ENCODE measurements at regions not wholly inside any gene's neighbourhood (a gene's known extent, or its start where the extent isn't known, plus 50 kb on each side); places are given as distances from the start of the nearest gene placed in this dataset.

DNA sequence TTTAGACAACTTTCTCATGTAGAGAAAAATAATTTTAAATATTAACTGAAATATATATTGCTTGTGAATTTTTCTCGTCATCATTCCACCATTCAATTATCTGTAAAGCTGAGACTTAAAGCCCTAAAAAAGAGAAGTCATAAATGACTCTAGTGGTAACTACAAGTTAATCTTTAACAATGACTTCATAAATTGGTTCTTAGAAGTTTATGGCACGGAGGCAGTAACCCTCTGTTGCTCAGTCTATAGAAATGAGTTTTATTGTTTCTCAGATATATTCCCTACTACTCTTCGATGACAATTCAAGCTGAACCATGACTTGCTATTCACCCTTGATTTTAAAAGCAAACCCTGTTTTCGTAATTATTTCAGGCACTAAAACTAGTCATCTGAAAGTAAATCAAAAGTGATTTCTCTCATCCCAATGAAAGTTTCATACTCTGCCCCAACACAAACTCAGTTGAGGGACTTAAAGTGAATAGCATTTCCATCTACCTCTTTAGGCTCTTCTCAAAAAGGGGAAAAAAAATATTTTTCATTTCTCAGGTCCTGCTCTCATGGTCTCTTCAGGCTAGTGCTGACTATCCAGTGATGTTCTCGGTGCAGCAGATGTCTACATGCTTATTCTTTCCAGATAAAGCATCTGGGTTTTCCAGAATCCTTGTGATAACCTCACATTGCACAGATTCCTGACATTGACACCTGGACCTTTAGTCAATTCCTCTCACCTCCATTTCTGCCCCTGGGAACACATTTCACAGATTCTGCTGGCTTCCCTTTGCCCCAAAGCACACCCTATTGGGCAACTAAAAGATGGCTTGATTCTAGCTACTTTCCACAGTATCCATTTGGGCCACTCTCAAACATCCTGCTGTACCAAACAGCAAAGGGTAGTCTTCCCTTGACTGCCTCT, 207.8 kb upstream of the LRATD1 start:
- H3K27me3 Mint-ChIP-seq = no peaks in the 10 kb centered on the region
- H3K36me3 Mint-ChIP-seq = no peaks in the 10 kb centered on the region
- H3K9me3 Mint-ChIP-seq = peaks cover 0 to 6% (median 3%) of the 10 kb centered on the region in 3 donors
- no peak overlapping the region for H3K27ac Mint-ChIP-seq
- H3K4me1 Mint-ChIP-seq = no peaks in the 10 kb centered on the region
- H3K4me3 Mint-ChIP-seq = no peak overlapping the region

DNA sequence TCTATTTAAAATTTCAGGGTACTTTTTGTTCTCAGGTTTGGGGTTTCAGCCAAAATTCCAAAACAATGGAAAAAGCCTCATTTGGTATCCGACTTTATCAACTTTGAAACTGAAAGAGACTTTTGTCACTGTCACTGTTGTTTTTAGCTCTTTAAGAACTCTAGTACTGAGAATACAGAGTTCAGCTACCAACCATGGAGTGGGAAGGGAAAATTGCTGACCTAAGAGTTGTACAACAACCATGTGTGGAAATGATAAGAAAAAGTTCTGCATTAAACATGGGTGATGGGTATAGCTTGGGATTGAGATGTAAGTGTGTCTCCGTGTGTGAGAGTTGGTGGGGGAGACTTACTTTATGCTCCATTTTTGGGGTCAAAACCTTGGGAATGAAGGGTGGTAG, 206.6 kb upstream of the LRATD1 start:
- no peak overlapping the region for H3K27ac Mint-ChIP-seq
- H3K27me3 Mint-ChIP-seq = no peaks in the 10 kb centered on the region
- H3K36me3 Mint-ChIP-seq = no peaks in the 10 kb centered on the region
- no peaks in the 10 kb centered on the region for H3K4me1 Mint-ChIP-seq
- peaks cover 0 to 3% (median 3%) of the 10 kb centered on the region in 3 donors for H3K9me3 Mint-ChIP-seq
- no peak overlapping the region for H3K4me3 Mint-ChIP-seq

DNA sequence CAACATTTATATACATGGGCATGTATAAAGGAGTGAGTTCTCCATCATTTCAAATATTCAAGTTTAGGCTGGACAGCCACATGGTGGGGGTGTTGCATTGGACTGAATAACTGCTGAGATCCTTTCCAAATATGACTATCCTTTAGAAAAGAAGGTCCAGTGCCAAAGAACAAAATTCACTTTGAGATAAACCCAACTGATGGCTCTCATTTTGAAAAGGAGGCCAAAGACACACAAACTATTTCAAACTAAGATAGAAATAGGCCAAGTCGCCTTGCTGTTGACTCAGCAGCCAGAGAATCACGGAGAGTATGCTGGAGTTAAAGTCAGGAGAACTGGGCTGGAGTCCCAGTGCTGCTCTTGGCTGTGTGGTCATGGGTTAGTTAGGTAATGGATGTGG, 204.5 kb upstream of the LRATD1 start:
- Mint-ChIP-seq H3K36me3 (no peaks in the 10 kb centered on the region), H3K27ac (no peak overlapping the region), H3K4me3 (no peak overlapping the region), H3K4me1 (no peaks in the 10 kb centered on the region), H3K27me3 (no peaks in the 10 kb centered on the region), H3K9me3 (peaks cover 0 to 3% (median 1%) of the 10 kb centered on the region in 3 donors)

DNA sequence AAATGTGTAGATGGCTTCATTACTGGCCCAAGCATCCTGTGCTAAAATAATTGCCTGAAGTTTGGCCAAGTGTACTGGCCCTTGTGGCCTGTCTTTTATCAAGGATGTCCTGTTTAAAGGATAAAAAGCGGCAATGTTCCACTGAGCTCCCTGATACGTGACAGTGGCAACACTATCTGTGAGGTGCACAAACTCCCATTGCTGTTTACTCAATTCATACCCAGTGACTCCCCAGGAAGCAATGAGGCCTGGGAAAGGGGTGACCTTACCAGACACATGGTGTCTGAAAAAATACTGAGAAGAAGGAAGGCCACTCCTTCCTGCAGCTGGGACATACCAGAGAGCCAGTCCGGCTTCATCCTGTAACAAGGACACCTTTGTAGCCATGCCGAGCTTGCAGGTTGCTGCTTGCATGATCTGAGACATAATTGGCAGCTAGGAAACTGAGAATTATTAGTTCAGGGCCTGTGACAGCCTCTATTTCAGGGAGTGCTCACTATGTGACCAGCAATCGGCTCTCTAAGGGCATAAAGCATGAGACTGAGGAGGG, 198.5 kb upstream of the LRATD1 start:
- Mint-ChIP-seq H3K27ac (no peak overlapping the region), H3K4me1 (no peaks in the 10 kb centered on the region), H3K27me3 (no peaks in the 10 kb centered on the region), H3K9me3 (peaks cover 0 to 10% (median 4%) of the 10 kb centered on the region in 3 donors), H3K36me3 (no peaks in the 10 kb centered on the region), H3K4me3 (no peak overlapping the region)

DNA sequence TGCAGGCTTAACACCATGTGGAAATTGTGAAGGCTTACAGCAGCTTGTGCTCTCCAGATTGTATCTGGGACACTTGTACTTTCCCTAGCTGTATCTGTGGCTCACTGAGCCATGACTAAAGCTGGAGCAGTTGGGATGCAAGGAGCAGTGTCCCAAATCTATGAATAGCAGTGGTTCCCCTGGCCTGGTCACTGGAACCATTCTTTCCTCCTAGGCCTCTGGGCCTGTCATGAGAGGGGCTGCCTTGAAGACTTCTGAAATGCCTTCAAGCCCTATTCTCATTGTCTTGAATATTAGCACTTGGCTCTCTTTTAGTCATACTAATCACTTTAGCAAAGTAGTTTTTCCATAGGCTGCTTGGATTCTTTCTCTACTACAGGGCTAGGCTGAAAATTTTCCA, 186.8 kb upstream of the LRATD1 start:
- H3K4me1 Mint-ChIP-seq = no peaks in the 10 kb centered on the region

DNA sequence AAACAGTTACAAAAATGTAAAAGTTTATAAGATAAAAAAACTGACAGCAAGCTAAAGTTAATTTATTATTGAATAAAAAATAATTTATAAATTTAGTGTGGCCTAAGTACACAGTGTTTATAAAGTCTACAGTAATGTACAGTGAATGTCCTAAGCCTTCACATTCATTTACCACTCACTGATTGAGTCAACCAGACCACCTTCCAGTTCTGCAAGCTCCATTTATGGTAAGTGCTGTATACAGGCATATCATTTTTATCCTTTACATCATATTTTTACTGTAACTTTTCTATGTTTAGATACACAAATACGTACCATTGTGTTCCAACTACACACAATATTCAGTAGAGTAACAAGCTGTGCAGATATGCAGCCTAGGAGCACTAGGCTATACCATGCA, 184.2 kb upstream of the LRATD1 start:
- H3K9me3 Mint-ChIP-seq = peaks cover 0 to 12% (median 0%) of the 10 kb centered on the region in 3 donors
- no peak overlapping the region for H3K27ac Mint-ChIP-seq
- H3K4me3 Mint-ChIP-seq = no peak overlapping the region
- no peaks in the 10 kb centered on the region for H3K4me1 Mint-ChIP-seq
- H3K36me3 Mint-ChIP-seq = peaks cover 2% of the 10 kb centered on the region
- H3K27me3 Mint-ChIP-seq = no peaks in the 10 kb centered on the region

More for the DNA sequence above, 186.8 kb upstream of the LRATD1 start:
- Mint-ChIP-seq H3K27me3 (no peaks in the 10 kb centered on the region), H3K4me3 (no peak overlapping the region), H3K27ac (no peak overlapping the region), H3K9me3 (peaks cover 0 to 11% (median 0%) of the 10 kb centered on the region in 3 donors), H3K36me3 (peaks cover 2% of the 10 kb centered on the region)

DNA sequence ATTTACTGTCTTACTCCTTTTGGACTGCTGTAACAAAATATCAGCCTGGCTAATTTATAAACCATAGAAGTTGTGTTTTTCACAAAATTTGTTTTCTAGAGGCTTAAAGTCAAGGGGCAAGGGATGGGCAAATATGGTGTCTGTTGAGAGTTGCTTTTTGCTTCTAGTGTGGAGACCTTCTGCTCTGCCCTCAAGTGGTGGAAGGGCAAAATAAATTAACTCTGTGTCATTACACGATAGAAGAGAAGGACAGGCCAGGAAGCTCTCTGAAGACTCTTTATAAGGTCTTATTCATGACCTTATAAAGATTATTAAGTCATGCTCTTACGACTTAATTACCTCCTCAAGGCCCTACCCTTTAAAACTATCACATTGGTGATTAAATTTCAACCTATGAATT, 181.2 kb upstream of the LRATD1 start:
- Mint-ChIP-seq H3K27me3 (no peaks in the 10 kb centered on the region), H3K4me3 (no peak overlapping the region), H3K4me1 (no peaks in the 10 kb centered on the region), H3K9me3 (peaks cover 0 to 12% (median 3%) of the 10 kb centered on the region in 3 donors), H3K36me3 (no peaks in the 10 kb centered on the region), H3K27ac (no peak overlapping the region)

DNA sequence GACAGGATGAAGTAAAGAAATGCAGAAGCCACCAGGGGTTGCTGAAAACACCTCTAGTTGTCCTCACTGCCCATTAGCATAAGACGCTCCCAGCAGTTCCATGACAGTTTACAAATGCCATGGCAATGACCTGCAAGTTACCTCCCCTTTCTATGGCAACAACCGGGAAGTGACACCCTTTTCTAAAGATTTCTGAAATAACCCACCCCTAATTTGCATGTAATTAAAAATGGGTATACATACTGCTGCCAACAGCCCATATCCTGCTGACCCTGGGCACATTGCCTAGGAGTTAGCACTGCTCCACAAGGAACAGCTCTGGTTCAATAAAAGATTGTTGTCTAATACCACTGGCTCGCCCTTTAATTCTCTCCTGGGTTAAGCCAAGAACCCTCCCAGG, 178.3 kb upstream of the LRATD1 start:
- H3K27me3 Mint-ChIP-seq = no peaks in the 10 kb centered on the region

DNA sequence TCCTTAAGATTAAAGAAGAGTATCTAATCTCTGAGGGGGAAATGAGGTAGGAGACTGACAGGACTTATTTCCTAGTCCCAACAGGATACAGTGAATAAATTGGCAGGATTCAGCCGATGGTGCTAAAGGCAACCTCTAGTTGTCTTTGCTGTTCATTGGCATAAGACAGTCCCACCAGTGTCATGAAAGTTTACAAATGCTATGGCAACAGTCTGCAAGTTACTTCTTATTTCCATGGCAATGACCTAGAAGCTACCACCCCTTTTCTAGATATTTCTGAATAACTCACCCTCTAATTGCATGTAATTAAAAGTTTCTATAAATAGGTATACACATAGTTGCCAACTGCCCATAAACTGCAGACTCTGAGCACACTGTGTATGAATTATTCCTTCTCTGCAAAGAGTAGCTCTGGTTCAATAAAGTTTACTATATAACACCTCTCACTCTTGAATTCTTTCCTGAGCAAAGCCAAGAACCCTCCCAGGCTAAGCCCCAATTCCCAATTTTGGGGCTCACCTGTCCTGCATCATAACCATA, 172.7 kb upstream of the LRATD1 start:
- no peaks in the 10 kb centered on the region for H3K4me1 Mint-ChIP-seq
- no peaks in the 10 kb centered on the region for H3K27me3 Mint-ChIP-seq
- no peak overlapping the region for H3K4me3 Mint-ChIP-seq
- no peak overlapping the region for H3K27ac Mint-ChIP-seq
- H3K9me3 Mint-ChIP-seq = peaks cover 0 to 11% (median 7%) of the 10 kb centered on the region in 3 donors
- no peaks in the 10 kb centered on the region for H3K36me3 Mint-ChIP-seq

More for the DNA sequence above, 178.3 kb upstream of the LRATD1 start:
- Mint-ChIP-seq H3K9me3 (peaks cover 0 to 18% (median 6%) of the 10 kb centered on the region in 3 donors), H3K4me3 (no peak overlapping the region), H3K4me1 (no peaks in the 10 kb centered on the region), H3K27ac (peak overlapping the region in 1 of 3 donors; percentile 17), H3K36me3 (no peaks in the 10 kb centered on the region)

DNA sequence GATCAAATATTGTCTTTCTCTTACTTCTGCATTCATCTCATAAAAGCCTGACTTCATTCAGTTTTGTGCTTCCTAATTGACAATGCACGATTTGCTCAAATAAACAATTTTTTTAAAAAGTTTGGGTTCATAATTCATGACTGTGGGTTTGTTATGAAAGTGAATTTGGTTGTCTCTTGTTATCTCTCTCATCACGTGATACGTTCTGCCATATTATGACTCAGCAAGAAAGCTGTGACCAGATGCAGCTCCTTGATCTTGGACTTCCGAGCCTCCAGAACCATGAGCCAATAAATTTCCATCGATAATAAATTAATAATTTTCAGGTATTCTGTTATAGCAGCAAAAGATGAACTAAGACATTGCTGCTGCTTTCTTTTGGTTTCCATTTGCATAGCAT, 156.5 kb upstream of the LRATD1 start:
- Mint-ChIP-seq H3K36me3 (no peaks in the 10 kb centered on the region), H3K4me1 (no peaks in the 10 kb centered on the region), H3K9me3 (no peaks in the 10 kb centered on the region), H3K4me3 (no peak overlapping the region), H3K27me3 (no peaks in the 10 kb centered on the region), H3K27ac (no peak overlapping the region)

DNA sequence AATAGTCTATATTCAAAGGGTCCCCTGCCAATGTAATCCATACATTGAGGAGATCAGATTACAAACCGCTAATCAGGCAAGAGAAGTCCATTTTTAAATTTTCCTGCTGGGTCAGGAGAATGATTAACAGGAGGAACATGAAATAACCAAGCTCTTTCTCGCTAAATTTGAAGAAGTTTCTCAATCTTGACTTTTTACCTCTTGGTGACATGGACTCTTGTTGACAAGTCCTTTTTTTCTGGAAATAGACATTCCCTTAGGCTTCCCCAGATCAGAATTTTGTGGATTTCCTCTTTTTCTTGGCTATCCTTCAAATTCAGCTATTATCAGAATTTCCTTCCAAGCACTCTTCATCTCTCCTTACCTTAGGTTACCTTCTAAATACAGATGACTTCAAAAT, 153.0 kb upstream of the LRATD1 start:
- H3K9me3 Mint-ChIP-seq = peaks cover 0 to 2% (median 0%) of the 10 kb centered on the region in 3 donors
- H3K27ac Mint-ChIP-seq = no peak overlapping the region
- no peaks in the 10 kb centered on the region for H3K4me1 Mint-ChIP-seq
- no peaks in the 10 kb centered on the region for H3K36me3 Mint-ChIP-seq
- no peak overlapping the region for H3K4me3 Mint-ChIP-seq
- no peaks in the 10 kb centered on the region for H3K27me3 Mint-ChIP-seq

DNA sequence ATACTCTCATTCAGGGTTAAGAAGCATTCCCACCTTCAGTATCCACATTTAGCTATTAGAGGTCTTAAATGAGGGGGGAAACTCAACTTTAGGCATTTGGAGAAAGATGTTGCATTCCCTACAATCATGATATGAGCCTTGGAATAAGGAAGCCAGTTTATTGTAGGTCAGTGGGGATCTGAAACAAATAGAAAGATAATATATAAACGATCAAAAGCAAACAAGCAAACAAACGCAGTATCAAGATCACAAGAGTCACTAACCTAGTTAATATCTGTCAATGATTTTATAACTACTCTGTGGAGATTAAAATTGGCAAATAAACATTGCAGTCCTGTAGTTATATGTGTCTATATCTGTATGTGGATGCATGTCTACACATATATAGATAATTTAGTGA, 152.4 kb upstream of the LRATD1 start:
- Mint-ChIP-seq H3K4me1 (no peaks in the 10 kb centered on the region), H3K9me3 (peaks cover 0 to 2% (median 0%) of the 10 kb centered on the region in 3 donors), H3K36me3 (no peaks in the 10 kb centered on the region), H3K4me3 (no peak overlapping the region), H3K27me3 (no peaks in the 10 kb centered on the region), H3K27ac (no peak overlapping the region)

DNA sequence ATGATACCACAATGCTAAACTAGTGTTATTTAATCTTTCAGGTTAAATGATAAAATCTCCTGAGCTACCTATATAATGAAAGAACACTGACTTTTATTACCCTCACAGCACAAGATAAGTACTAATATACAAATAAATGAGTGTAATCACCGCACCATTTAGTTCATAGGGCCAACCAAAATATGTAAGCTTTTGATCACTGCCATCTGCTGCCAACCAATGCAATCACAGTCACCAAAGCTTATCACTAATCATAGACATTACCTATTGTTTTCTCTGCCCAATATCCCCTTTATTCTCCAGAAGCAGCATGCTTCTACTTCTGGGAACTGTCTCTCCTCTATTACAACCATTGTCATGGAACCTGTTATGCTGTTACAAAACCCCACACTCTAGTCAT, 151.6 kb upstream of the LRATD1 start:
- H3K4me3 Mint-ChIP-seq = no peak overlapping the region
- no peaks in the 10 kb centered on the region for H3K36me3 Mint-ChIP-seq
- H3K27me3 Mint-ChIP-seq = no peaks in the 10 kb centered on the region
- peaks cover 0 to 6% (median 2%) of the 10 kb centered on the region in 3 donors for H3K9me3 Mint-ChIP-seq
- no peaks in the 10 kb centered on the region for H3K4me1 Mint-ChIP-seq
- no peak overlapping the region for H3K27ac Mint-ChIP-seq

DNA sequence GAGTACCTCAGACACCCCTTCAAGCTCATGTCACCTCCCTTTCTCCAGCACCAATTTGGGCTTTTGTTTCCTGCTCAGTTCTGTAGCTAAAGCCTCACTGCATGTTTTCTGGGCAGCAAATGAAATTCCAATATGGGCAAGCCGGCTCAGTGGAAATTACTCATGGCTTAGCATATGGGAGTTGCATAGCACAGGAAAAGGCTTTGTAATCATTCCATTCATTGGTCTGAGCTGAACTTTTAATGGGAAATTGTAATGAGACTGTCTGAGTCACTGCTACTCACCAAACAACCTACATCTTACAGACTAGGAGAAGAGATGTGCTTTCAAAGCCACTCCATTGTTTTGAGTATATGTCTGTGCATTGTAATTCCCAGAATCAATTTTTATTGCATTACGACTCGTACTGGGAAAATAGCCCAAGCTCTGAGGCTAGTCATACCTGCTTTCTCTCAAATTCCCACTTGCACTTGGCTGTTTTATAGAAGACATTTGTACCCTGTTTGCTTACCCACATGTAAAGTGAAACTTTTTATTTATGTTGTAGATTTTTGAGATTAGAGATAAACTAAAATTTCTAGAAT, 139.5 kb upstream of the LRATD1 start:
- Mint-ChIP-seq H3K27ac (no peak overlapping the region), H3K4me1 (no peaks in the 10 kb centered on the region), H3K4me3 (no peak overlapping the region), H3K36me3 (no peaks in the 10 kb centered on the region), H3K9me3 (peaks cover 0 to 4% (median 2%) of the 10 kb centered on the region in 3 donors), H3K27me3 (no peaks in the 10 kb centered on the region)

DNA sequence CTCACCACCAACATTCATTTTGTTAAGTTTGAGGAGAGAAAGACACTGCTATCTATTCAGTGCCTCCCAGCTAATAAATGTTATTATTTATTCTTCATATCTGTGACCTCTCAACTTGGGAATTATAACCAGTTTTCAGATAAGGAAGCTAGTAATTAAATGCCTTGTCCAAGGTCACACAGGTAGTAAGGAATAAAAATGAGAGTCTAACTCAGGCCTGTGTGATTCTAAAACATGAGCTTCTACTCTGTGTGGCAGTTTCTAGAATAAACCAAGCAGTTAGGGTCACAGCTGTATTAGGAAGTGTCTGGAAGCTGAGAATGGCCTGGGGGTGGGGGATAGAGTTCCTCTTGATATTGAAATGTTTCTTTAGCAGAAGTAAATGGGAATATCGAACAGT, 137.8 kb upstream of the LRATD1 start:
- Mint-ChIP-seq H3K27ac (no peak overlapping the region), H3K4me3 (no peak overlapping the region), H3K36me3 (no peaks in the 10 kb centered on the region), H3K4me1 (no peaks in the 10 kb centered on the region), H3K9me3 (peaks cover 0 to 3% (median 0%) of the 10 kb centered on the region in 3 donors), H3K27me3 (no peaks in the 10 kb centered on the region)

Data from IgD-negative memory B cell (primary cell).